Activated CD4-positive, CD25-positive, alpha-beta regulatory T cell treated with anti-CD3 and anti-CD28 coated beads, Interleukin-2, amount 50 U/mL, for 24 hours (primary cell): ENCODE measurements at regions not wholly inside any gene's neighbourhood (a gene's known extent, or its start where the extent isn't known, plus 50 kb on each side); places are given as distances from the start of the nearest gene placed in this dataset.
"Not testable (repeated sequence)": the region's sequence is repeated elsewhere in the genome, so short reads cannot be mapped to it uniquely, and the experiment has no call there.

Experiments used
- ATAC-seq, 2 donors: fragments of 150-1000 bp; cut with Tn5 transposase; one replicate each; pipeline ENCODE4 v1.10.0; 2021; ENCODE audit warnings: mild to moderate bottlenecking in 1 of 2, moderate library complexity in 1 of 2

- not testable (repeated sequence) for ATAC-seq
Observed at GRCh38 chr11:116666673-116667249, 106.0 kb downstream of the BUD13 start.

GRCh38 chr11:116665523-116665922 lies 107.3 kb downstream of the BUD13 start:
- no peak for ATAC-seq

- no peak for ATAC-seq
Observed at GRCh38 chr11:116661056-116661455, 111.7 kb downstream of the BUD13 start.

GRCh38 chr11:116660011-116660410 lies 112.8 kb downstream of the BUD13 start:
- ATAC-seq, result no peak

- ATAC-seq, result no peak
Observed at GRCh38 chr11:116658876-116659535, 113.8 kb downstream of the BUD13 start.

- no peak for ATAC-seq
Observed at GRCh38 chr11:116657842-116658825, 114.7 kb downstream of the BUD13 start.

- no peak for ATAC-seq
Observed at GRCh38 chr11:116656011-116656410, 116.8 kb downstream of the BUD13 start.

- ATAC-seq, result no peak
Observed at GRCh38 chr11:116654526-116654925, 118.3 kb downstream of the BUD13 start.

- ATAC-seq, result no peak
Observed at GRCh38 chr11:116653206-116653605, 119.6 kb downstream of the BUD13 start.

- ATAC-seq, result no peak
Observed at GRCh38 chr11:116651737-116652237, 121.0 kb downstream of the BUD13 start.

GRCh38 chr11:116651098-116651736 lies 121.6 kb downstream of the BUD13 start:
- ATAC-seq, result no peak

GRCh38 chr11:116650052-116650451 lies 122.7 kb downstream of the BUD13 start:
- no peak for ATAC-seq

- ATAC-seq, result no peak
Observed at GRCh38 chr11:116649268-116649667, 123.5 kb downstream of the BUD13 start.

GRCh38 chr11:116648247-116649174 lies 124.3 kb downstream of the BUD13 start:
- no peak for ATAC-seq

GRCh38 chr11:116647305-116648080 lies 125.3 kb downstream of the BUD13 start:
- no peak for ATAC-seq

- no peak for ATAC-seq
Observed at GRCh38 chr11:116646191-116646590, 126.6 kb downstream of the BUD13 start.

- no peak for ATAC-seq
Observed at GRCh38 chr11:116644941-116645305, 127.9 kb downstream of the BUD13 start.

GRCh38 chr11:116644201-116644940 lies 128.4 kb downstream of the BUD13 start:
- no peak for ATAC-seq

GRCh38 chr11:116643521-116643920 lies 129.3 kb downstream of the BUD13 start:
- ATAC-seq, result no peak

- no peak for ATAC-seq
Observed at GRCh38 chr11:116642902-116643301, 129.9 kb downstream of the BUD13 start.
